Thyroid gland (tissue), 4 donors: ENCODE measurements at regions not wholly inside any gene's neighbourhood (a gene's known extent, or its start where the extent isn't known, plus 50 kb on each side); places are given as distances from the start of the nearest gene placed in this dataset.

Experiments
- DNase-seq, 2 donors: peaks; one replicate each; pipeline ENCODE4 v3.0.0-alpha.2; 2019
- H3K27ac ChIP-seq, 3 donors: fragments of 200-600 bp; sonication (generic); 1 replicate in 2 of 3; 2 replicates in 1 of 3; pipeline ENCODE4 v1.5.1; 2016 to 2019; ENCODE audit warnings: mild to moderate bottlenecking in 1 of 3, moderate library complexity in 1 of 3
- H3K27me3 ChIP-seq: fragments of 200-600 bp; sonication (generic); one replicate; pipeline ENCODE4 v1.5.1; 2019
- H3K36me3 ChIP-seq, 2 donors: fragments of 200-600 bp; sonication (generic); one replicate each; pipeline ENCODE4 v1.5.1; 2016 to 2019
- H3K4me1 ChIP-seq, 2 donors: fragments of 200-600 bp; sonication (generic); one replicate each; pipeline ENCODE4 v1.5.1; 2017 to 2019
- H3K4me3 ChIP-seq, 3 donors: fragments of 200-600 bp; sonication (generic); replicated peaks in 1 of 3; 1 replicate in 2 of 3; 2 replicates in 1 of 3; pipeline ENCODE4 v1.5.1; 2016; ENCODE audit warnings: mild to moderate bottlenecking in 1 of 3
- H3K9me3 ChIP-seq: fragments of 200-600 bp; sonication (generic); one replicate; pipeline ENCODE4 v1.5.1; 2017
- CTCF ChIP-seq, 6 experiments: fragments of 200-600 bp in 3 of 6; fragments of 450-650 bp in 3 of 6; sonication (generic) in 3 of 6; IDR thresholded peaks; one replicate each; pipeline ENCODE4 v1.5.1; 2016 to 2019; ENCODE audit warnings: antibody characterized with exemption in 6 of 6, mild to moderate bottlenecking in 2 of 6, inconsistent platforms in 1 of 6, moderate library complexity in 1 of 6
- POLR2A ChIP-seq, 2 donors: fragments of 450-650 bp; IDR thresholded peaks; one replicate each; pipeline ENCODE4 v1.6.1; 2017; ENCODE audit warnings: antibody characterized with exemption in 2 of 2, mild to moderate bottlenecking in 2 of 2, moderate library complexity in 1 of 2
- WGBS, 2 donors: methylation state at CpG; one replicate each; pipeline ENCODE4 v1.1.5; 2017; 5-methylcytosine and 5-hydroxymethylcytosine counted together
- intact Hi-C: fragments of 100-400 bp; cut with DNase I; formaldehyde crosslinking; loops from one replicate; pipeline ENCODE4 v1.15.1; 2023

- DNase-seq, result no peak
- Histone ChIP-seq H3K9me3 (no peaks in the 10 kb centered on the region), H3K36me3 (no peaks in the 10 kb centered on the region), H3K27ac (no peak overlapping the region), H3K4me1 (peaks cover 14 to 15% of the 10 kb centered on the region in 2 donors), H3K27me3 (no peaks in the 10 kb centered on the region), H3K4me3 (no peak overlapping the region)
- intact Hi-C loops, result no loop called here
- no peak for TF ChIP-seq CTCF (IDR thresholded peaks at IDR 0.05)
- no peak for TF ChIP-seq POLR2A (IDR thresholded peaks at IDR 0.05)
- WGBS, 2 donors, result 95 to 97% methylated on average over 5 of the region's 5 CpGs
Observed at GRCh38 chr10:7498111-7498510, 87.3 kb upstream of the SFMBT2 start.

- Histone ChIP-seq H3K4me1 (peaks cover 21 to 41% of the 10 kb centered on the region in 2 donors), H3K9me3 (no peaks in the 10 kb centered on the region), H3K36me3 (no peaks in the 10 kb centered on the region), H3K27me3 (no peaks in the 10 kb centered on the region), H3K27ac (no peak overlapping the region), H3K4me3 (no peak overlapping the region)
- TF ChIP-seq POLR2A (IDR thresholded peaks at IDR 0.05), result no peak
- TF ChIP-seq CTCF (IDR thresholded peaks at IDR 0.05), result no peak
- WGBS, 2 donors, result 52 to 70% methylated on average over 2 of the region's 2 CpGs
- peak; percentile 35 to 43 for DNase-seq
- intact Hi-C loops, result no loop called here
Observed at GRCh38 chr10:7493996-7494395, 83.2 kb upstream of the SFMBT2 start.

- Histone ChIP-seq H3K27me3 (no peaks in the 10 kb centered on the region), H3K27ac (no peak overlapping the region), H3K36me3 (no peaks in the 10 kb centered on the region), H3K9me3 (no peaks in the 10 kb centered on the region), H3K4me1 (peaks cover 31 to 49% of the 10 kb centered on the region in 2 donors), H3K4me3 (no peak overlapping the region)
- WGBS, 2 donors, result 72 to 79% methylated on average over 4 of the region's 4 CpGs
- no peak for DNase-seq
- intact Hi-C loops, result no loop called here
- TF ChIP-seq POLR2A (IDR thresholded peaks at IDR 0.05) (no peak), CTCF (IDR thresholded peaks at IDR 0.05) (no peak)
Observed at GRCh38 chr10:7492660-7493046, 81.8 kb upstream of the SFMBT2 start.

- H3K9me3 ChIP-seq, result no peaks in the 10 kb centered on the region
- no peak overlapping the region for H3K27ac ChIP-seq
- intact Hi-C loops, result no loop called here
- TF ChIP-seq CTCF (IDR thresholded peaks at IDR 0.05) (no peak), POLR2A (IDR thresholded peaks at IDR 0.05) (no peak)
- peaks cover 31 to 53% of the 10 kb centered on the region in 2 donors for H3K4me1 ChIP-seq
- no peak for DNase-seq
- no peaks in the 10 kb centered on the region for H3K36me3 ChIP-seq
- H3K27me3 ChIP-seq, result no peaks in the 10 kb centered on the region
- H3K4me3 ChIP-seq, result no peak overlapping the region
Observed at GRCh38 chr10:7491949-7492659, 81.3 kb upstream of the SFMBT2 start.

GRCh38 chr10:7491230-7491629, 80.4 kb upstream of the SFMBT2 start:
- WGBS, 2 donors, result 93 to 94% methylated on average over 8 of the region's 8 CpGs
- DNase-seq, result no peak
- Histone ChIP-seq H3K27ac (no peak overlapping the region), H3K4me1 (peaks cover 31 to 53% of the 10 kb centered on the region in 2 donors), H3K4me3 (no peak overlapping the region), H3K27me3 (no peaks in the 10 kb centered on the region), H3K9me3 (no peaks in the 10 kb centered on the region), H3K36me3 (no peaks in the 10 kb centered on the region)
- TF ChIP-seq POLR2A (IDR thresholded peaks at IDR 0.05) (no peak), CTCF (IDR thresholded peaks at IDR 0.05) (no peak)
- intact Hi-C loops, result no loop called here
